Globus pallidus (tissue), 1 donor: ENCODE measurements at regions not wholly inside any gene's neighbourhood (a gene's known extent, or its start where the extent isn't known, plus 50 kb on each side); places are given as distances from the start of the nearest gene placed in this dataset.

ENCODE experiments used
- DNase-seq: peaks from one replicate; pipeline ENCODE4 v3.0.0-alpha.2; 2015; ENCODE audit warnings: low spot score

DNA sequence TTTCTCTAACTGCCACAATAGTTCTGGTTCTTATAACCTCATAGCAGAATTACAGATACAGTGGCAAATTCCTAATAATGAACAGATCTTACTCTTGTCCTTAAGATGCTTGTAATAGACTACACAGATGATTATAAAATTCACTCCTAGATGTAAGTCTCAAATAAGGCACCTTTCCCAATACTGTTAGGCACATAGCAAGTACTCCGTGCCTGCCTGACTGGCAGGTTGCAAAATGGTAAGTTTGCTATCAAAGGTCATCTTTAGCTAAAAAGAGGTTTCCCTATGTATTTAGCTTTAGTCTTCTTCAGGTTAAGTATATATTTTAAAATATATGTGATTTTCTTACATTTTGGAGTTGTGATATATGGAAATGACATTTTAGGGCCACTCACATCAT lies 50.4 kb upstream of the FHIP2A start:
- DNase-seq = no peak

DNA sequence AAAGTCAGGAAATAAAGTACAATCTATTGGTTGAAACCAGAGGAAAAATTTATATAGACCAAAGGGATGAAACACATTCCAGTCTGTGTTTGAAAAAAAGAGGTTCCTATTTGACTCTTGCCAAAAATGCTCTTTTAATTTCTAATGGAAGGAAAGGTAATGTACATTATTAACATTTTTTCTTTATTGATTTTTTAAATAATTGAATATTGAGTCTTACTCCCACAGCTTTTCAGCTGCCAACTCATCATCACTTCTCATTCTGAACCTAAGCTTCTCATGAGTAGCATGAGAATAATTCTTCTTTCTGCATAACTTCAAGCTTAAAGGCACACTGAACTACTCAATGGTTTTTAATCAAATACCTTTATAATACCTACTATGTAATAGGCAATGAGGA lies 49.8 kb upstream of the FHIP2A start:
- no peak for DNase-seq
